Right atrium auricular region (tissue), 2 donors: ENCODE measurements at regions not wholly inside any gene's neighbourhood (a gene's known extent, or its start where the extent isn't known, plus 50 kb on each side); places are given as distances from the start of the nearest gene placed in this dataset.

ENCODE experiments used
- DNase-seq: peaks from one replicate; pipeline ENCODE4 v3.0.0-alpha.2; 2019; ENCODE audit warnings: low spot score
- H3K27ac ChIP-seq, 2 donors: fragments of 200-600 bp; sonication (generic); 1 replicate in 1 of 2; 2 replicates in 1 of 2; pipeline ENCODE4 v1.5.1; 2016 to 2019
- H3K27me3 ChIP-seq, 2 donors: fragments of 200-600 bp; sonication (generic); one replicate each; pipeline versions ENCODE4 v1.5.1 to v1.6.0; 2017 to 2019
- H3K36me3 ChIP-seq: fragments of 200-600 bp; sonication (generic); one replicate; pipeline ENCODE4 v1.5.1; 2016
- H3K4me1 ChIP-seq, 2 donors: fragments of 200-600 bp; sonication (generic); one replicate each; pipeline versions ENCODE4 v1.5.1 to v1.6.0; 2017 to 2019
- H3K4me3 ChIP-seq, 2 donors: fragments of 200-600 bp; sonication (generic); 1 replicate in 1 of 2; 2 replicates in 1 of 2; pipeline ENCODE4 v1.5.1; 2017 to 2019; ENCODE audit warnings: mild to moderate bottlenecking in 1 of 2, moderate library complexity in 1 of 2
- H3K9me3 ChIP-seq, 2 donors: fragments of 200-600 bp; sonication (generic); one replicate each; pipeline ENCODE4 v1.5.1; 2019
- TF ChIP-seq, protein P1 (sequence below), 2 donors: fragments of 200-600 bp; sonication (generic); IDR thresholded peaks; one replicate each; pipeline ENCODE4 v1.5.1; 2019; ENCODE audit warnings: antibody characterized with exemption in 2 of 2

DNA sequence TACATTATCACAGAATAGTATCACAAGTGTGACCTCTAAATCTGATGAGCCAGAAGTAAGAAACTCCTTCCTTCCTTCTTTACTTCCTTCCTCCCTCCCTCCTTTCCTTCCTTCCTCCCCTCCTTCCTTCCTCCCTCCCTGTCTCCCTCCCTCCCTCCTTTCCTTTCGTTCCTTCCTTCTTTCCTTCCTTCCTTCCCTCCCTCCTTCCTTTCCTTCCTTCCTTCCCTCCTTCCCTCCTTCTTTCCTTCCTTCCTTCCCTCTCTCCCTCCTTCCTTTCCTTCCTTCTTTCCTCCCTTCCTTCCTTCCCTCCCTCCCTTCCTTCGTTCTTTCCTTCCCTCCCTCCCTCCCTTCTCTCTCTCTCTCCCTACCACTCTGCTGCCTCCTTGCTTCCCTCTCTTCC lies 359.2 kb downstream of the OSR1 start:
- TF ChIP-seq, protein P1, sequence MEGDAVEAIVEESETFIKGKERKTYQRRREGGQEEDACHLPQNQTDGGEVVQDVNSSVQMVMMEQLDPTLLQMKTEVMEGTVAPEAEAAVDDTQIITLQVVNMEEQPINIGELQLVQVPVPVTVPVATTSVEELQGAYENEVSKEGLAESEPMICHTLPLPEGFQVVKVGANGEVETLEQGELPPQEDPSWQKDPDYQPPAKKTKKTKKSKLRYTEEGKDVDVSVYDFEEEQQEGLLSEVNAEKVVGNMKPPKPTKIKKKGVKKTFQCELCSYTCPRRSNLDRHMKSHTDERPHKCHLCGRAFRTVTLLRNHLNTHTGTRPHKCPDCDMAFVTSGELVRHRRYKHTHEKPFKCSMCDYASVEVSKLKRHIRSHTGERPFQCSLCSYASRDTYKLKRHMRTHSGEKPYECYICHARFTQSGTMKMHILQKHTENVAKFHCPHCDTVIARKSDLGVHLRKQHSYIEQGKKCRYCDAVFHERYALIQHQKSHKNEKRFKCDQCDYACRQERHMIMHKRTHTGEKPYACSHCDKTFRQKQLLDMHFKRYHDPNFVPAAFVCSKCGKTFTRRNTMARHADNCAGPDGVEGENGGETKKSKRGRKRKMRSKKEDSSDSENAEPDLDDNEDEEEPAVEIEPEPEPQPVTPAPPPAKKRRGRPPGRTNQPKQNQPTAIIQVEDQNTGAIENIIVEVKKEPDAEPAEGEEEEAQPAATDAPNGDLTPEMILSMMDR (IDR thresholded peaks at IDR 0.05): no peak
- H3K4me3 ChIP-seq: no peak overlapping the region
- H3K36me3 ChIP-seq: no peaks in the 10 kb centered on the region
- H3K27me3 ChIP-seq: no peaks in the 10 kb centered on the region
- no peak for DNase-seq
- H3K9me3 ChIP-seq: no peaks in the 10 kb centered on the region
- H3K27ac ChIP-seq: no peak overlapping the region
- no peaks in the 10 kb centered on the region for H3K4me1 ChIP-seq

DNA sequence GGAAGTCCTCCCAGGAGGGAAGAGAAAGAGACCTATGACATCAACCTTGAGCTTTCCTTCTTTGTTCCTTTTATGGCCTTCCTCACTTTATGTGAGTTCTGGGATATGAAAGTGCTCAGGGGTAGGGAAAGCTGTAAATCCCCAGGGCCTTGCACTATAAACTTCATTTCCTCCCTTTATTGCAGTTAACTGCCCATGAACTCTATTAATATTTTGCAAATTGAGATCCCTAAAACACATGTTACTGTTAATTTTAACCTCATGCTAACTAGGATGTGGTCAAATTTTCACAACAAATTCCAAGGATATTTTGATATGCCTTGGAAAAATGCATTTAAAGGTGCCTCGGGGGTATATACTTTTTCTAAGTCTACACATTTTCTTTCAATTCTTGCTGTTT lies 359.9 kb downstream of the OSR1 start:
- Histone ChIP-seq H3K36me3 (no peaks in the 10 kb centered on the region), H3K27me3 (no peaks in the 10 kb centered on the region), H3K4me3 (no peak overlapping the region), H3K9me3 (no peaks in the 10 kb centered on the region), H3K27ac (no peak overlapping the region), H3K4me1 (no peaks in the 10 kb centered on the region)
- no peak for DNase-seq
- TF ChIP-seq, protein P1 (IDR thresholded peaks at IDR 0.05): no peak

GRCh38 chr2:18993756-18994338 lies 364.6 kb downstream of the OSR1 start:
- TF ChIP-seq, protein P1 (IDR thresholded peaks at IDR 0.05): no peak
- Histone ChIP-seq H3K27ac (no peak overlapping the region), H3K9me3 (no peaks in the 10 kb centered on the region), H3K4me1 (peaks cover 0 to 16% of the 10 kb centered on the region in 2 donors), H3K27me3 (no peaks in the 10 kb centered on the region), H3K4me3 (no peak overlapping the region), H3K36me3 (no peaks in the 10 kb centered on the region)
- no peak for DNase-seq

GRCh38 chr2:18991177-18992168 lies 366.9 kb downstream of the OSR1 start:
- peak; percentile 60 for DNase-seq

DNA sequence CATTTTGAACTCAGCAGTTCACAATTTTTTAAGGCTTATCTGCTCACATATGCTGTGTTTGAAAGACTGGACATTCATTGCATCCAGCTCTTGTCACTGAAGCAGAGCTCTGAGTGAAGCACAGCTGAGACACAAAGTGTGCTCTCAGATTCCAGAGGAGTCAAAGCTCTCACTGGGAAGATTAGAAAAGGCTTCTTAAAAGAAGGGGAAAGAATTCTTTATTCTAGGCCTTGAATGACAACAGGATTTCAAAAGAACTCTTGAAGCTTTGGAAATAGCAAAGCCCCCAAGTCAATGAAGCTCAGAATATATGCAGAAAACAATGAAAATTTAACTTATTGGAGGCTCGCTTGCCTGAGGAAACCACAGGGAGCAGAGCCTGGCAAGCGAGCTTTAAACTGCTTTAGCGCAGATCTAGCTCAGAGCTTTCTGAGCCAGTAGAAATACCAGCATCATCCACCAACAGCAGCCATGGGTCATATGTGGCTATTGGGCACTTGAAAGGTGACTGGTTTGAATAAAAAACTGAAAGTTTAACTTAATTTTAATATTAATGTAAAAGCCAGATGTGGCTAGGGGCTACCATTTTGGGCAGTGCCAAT lies 369.7 kb downstream of the OSR1 start:
- no peak for DNase-seq
- Histone ChIP-seq H3K36me3 (no peaks in the 10 kb centered on the region), H3K27me3 (no peaks in the 10 kb centered on the region), H3K4me1 (peaks cover 0 to 22% of the 10 kb centered on the region in 2 donors), H3K27ac (peak overlapping the region; percentile 6 to 73), H3K4me3 (no peak overlapping the region), H3K9me3 (no peaks in the 10 kb centered on the region)
- TF ChIP-seq, protein P1 (IDR thresholded peaks at IDR 0.05): no peak

More at GRCh38 chr2:18991177-18992168, 366.9 kb downstream of the OSR1 start:
- no peaks in the 10 kb centered on the region for H3K9me3 ChIP-seq
- H3K4me3 ChIP-seq: no peak overlapping the region
- H3K4me1 ChIP-seq: peaks cover 0 to 22% of the 10 kb centered on the region in 2 donors
- H3K36me3 ChIP-seq: no peaks in the 10 kb centered on the region
- H3K27me3 ChIP-seq: no peaks in the 10 kb centered on the region
- TF ChIP-seq, protein P1 (IDR thresholded peaks at IDR 0.05): no peak
- H3K27ac ChIP-seq: peak overlapping the region; percentile 13 to 70
